ENCODE measurements at regions not wholly inside any gene's neighbourhood (a gene's known extent, or its start where the extent isn't known, plus 50 kb on each side); places are given as distances from the start of the nearest gene placed in this dataset.
A peak's percentile ranks its signal among the peaks of the same experiment; 100 is the strongest.
"Not testable (repeated sequence)": the region's sequence is repeated elsewhere in the genome, so short reads cannot be mapped to it uniquely, and the experiment has no call there.

DNA sequence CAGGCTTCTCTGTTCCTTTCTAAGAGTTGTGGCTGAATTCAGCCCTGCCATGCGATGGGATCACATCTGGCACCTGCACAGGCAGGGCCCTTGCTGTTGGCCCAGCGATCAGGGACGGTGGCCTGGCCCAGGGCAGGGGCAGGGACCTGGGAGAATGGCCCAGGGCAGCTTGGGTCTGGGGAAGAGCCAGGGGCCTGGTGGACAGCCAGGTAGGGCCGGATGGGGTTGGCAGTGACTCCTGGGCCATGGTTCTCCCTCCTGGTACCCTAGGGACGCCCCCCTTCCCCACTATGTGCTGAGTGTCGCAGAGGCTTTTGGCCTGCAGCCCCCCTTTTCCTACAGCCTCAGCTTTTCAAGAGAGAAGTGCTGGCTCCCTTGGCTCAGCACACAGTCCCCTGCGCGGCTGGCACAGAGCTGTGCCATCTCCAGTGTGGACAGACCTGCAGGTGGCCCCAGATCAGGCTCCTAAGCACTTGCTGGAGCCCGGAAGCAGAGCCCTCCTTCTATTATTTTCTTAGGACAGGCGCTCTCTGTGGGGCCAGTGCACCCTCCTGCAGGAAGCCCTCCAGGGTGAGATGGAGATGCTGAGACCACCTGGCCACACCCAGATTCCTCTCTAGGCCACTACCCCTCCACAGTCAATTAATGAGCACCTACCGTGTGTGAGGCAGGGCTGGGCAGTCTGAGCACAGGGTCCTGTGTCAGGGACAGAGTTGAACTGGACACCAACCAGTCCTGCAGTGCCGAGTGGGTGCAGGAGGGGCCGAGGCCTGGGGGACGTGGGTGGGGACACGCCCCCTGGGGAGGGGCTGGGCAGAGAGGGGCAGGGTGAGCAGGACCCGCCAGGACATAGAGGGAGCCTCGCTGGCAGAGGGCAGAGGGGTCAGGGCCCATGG is 267.6 kb downstream of the ADGRD1 start:
- no peak for DNase-seq (ENCODE audit: low read depth)
- Histone ChIP-seq H3K27me3 (ENCODE audit: control insufficient read depth, insufficient read depth, low read length) (no peaks in the 10 kb centered on the region), H3K36me3 (ENCODE audit: control insufficient read depth, insufficient read depth, low read length) (no peaks in the 10 kb centered on the region), H3K4me3 (ENCODE audit: low read depth, low read length) (no peak overlapping the region)
- no peak for FAIRE-seq
- TF ChIP-seq, protein P1, sequence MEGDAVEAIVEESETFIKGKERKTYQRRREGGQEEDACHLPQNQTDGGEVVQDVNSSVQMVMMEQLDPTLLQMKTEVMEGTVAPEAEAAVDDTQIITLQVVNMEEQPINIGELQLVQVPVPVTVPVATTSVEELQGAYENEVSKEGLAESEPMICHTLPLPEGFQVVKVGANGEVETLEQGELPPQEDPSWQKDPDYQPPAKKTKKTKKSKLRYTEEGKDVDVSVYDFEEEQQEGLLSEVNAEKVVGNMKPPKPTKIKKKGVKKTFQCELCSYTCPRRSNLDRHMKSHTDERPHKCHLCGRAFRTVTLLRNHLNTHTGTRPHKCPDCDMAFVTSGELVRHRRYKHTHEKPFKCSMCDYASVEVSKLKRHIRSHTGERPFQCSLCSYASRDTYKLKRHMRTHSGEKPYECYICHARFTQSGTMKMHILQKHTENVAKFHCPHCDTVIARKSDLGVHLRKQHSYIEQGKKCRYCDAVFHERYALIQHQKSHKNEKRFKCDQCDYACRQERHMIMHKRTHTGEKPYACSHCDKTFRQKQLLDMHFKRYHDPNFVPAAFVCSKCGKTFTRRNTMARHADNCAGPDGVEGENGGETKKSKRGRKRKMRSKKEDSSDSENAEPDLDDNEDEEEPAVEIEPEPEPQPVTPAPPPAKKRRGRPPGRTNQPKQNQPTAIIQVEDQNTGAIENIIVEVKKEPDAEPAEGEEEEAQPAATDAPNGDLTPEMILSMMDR (IDR thresholded peaks at IDR 0.05; ENCODE audit: insufficient read depth, low read length, severe bottlenecking) = no peak

GRCh38 chr12:131221957-131222328 is 268.2 kb downstream of the ADGRD1 start:
- FAIRE-seq = no peak
- Histone ChIP-seq H3K4me3 (ENCODE audit: low read depth, low read length) (no peak overlapping the region), H3K27me3 (ENCODE audit: control insufficient read depth, insufficient read depth, low read length) (no peaks in the 10 kb centered on the region), H3K36me3 (ENCODE audit: control insufficient read depth, insufficient read depth, low read length) (no peaks in the 10 kb centered on the region)
- TF ChIP-seq, protein P1 (IDR thresholded peaks at IDR 0.05; ENCODE audit: insufficient read depth, low read length, severe bottlenecking) = no peak
- no peak for DNase-seq (ENCODE audit: low read depth)

DNA sequence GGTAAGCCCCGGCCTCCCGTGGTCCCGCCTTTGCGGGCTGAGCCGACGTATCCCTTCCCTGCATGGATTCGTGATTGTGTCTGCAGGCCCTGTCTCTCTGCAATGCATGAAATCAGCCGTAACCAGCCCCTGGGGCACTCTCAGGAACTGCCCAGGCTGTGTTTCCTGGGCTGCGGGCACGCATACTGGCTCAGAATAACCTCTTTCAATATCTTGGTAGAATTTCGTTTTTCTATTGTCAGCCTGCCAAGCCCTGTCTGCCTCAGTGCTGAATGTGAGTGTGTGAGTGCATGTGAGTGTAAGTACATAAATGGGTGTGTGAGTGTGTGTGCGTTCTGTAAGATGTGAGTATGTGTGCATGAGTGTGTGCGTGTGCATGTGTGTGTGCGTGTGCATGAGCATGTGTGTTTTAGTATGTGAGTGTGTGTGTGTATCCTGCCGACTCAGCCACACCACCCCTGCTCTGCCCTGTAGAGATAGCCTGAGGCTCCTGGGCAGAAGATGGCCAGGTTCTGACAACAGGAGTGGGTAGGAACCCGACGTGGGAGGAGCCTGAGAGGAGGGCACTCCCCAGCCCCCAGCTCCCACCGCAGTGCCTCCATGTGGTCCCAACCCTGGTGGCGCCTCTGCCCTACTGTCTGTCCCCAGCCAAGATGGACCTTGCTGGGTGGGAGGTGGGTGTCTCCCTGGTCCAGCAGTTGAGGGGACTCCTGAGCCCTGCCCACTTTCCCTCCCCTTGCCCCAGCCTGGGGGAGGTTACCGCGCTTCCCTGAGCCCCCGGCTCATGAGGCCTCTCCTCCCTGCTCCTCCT is 268.8 kb downstream of the ADGRD1 start:
- no peak overlapping the region for H3K4me3 ChIP-seq (ENCODE audit: low read depth, low read length)
- no peaks in the 10 kb centered on the region for H3K27me3 ChIP-seq (ENCODE audit: control insufficient read depth, insufficient read depth, low read length)
- DNase-seq (ENCODE audit: low read depth) (peak; percentile 2), FAIRE-seq (no peak)
- TF ChIP-seq, protein P1 (IDR thresholded peaks at IDR 0.05; ENCODE audit: insufficient read depth, low read length, severe bottlenecking) = no peak
- no peaks in the 10 kb centered on the region for H3K36me3 ChIP-seq (ENCODE audit: control insufficient read depth, insufficient read depth, low read length)

DNA sequence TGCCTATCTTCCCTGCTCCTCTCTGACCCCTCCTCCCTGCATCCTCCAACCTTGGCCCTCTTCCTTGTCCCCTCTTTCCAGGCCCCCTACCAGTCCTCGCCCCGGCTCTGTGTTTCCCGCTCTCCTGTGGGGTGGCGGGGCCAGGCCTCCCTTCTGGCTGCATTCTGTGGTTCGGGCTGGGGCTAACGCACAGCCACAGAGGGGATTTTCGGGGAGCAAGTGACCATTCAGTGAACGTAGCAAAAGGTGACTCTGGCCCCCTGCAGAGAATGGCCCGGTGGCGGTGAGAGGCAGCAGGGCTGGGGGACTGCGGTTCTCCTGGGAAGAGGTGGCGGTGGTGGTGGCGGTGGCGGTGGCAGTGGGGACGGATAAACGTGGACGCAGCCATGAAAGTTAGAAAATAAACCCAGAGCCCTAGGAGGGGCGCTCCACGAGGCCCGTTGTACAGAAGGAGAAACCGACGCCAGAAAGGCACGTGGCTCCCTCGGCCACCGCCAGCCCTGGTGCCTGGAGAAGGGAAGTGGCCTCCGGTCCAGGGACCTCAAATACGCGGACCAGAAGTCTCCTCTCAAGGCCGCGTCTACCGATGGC is 269.6 kb downstream of the ADGRD1 start:
- no peaks in the 10 kb centered on the region for H3K27me3 ChIP-seq (ENCODE audit: control insufficient read depth, insufficient read depth, low read length)
- no peak for DNase-seq (ENCODE audit: low read depth)

GRCh38 chr12:131223791-131224225 is 270.1 kb downstream of the ADGRD1 start:
- FAIRE-seq (no peak), DNase-seq (ENCODE audit: low read depth) (no peak)
- Histone ChIP-seq H3K36me3 (ENCODE audit: control insufficient read depth, insufficient read depth, low read length) (no peaks in the 10 kb centered on the region), H3K4me3 (ENCODE audit: low read depth, low read length) (no peak overlapping the region), H3K27me3 (ENCODE audit: control insufficient read depth, insufficient read depth, low read length) (no peaks in the 10 kb centered on the region)
- TF ChIP-seq, protein P1 (IDR thresholded peaks at IDR 0.05; ENCODE audit: insufficient read depth, low read length, severe bottlenecking) = no peak

More for the DNA sequence above, 269.6 kb downstream of the ADGRD1 start:
- Histone ChIP-seq H3K36me3 (ENCODE audit: control insufficient read depth, insufficient read depth, low read length) (no peaks in the 10 kb centered on the region), H3K4me3 (ENCODE audit: low read depth, low read length) (no peak overlapping the region)
- TF ChIP-seq, protein P1 (IDR thresholded peaks at IDR 0.05; ENCODE audit: insufficient read depth, low read length, severe bottlenecking) = no peak
- FAIRE-seq = no peak

DNA sequence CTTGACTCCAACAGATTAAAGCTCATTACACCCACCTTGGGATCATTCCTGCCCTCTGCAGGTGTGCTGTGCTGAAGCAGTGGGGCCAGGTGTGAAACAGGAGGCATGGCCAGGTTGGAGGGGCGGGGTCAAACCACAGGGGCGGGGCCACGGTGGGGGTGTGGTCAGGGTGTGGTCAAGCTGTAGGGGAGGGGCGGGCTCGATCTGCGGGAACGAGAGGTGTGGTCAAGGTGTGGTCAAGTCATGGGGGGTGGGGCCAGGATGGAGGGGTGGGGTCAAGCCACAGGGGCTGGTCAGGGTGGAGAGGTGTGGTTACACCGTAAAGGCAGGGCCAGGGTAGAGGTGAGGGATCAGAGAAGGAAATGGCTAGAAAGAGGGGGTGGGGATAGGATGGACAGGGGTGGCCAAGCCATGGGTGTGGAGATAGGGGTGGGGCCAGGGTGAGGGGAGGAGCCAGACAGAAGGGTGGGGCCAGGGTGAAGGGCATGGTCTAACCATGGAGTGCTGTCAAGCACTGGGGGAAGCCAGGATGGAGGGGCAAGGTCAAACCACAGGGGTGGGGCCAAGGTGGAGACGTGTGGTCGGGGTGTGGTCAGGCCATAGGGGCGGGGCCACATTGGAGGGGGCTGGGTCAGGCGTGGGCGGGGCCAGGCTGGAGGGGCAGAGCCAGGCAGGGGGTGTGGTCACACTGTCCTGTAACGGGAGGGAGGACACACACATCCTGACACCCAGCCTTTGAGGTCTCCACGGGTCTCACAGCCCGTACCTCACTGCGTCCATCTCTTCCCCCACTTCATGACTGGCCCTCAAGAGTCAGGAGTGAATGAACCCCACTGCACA is 270.7 kb downstream of the ADGRD1 start:
- not testable (repeated sequence) for DNase-seq (ENCODE audit: low read depth); FAIRE-seq

DNA sequence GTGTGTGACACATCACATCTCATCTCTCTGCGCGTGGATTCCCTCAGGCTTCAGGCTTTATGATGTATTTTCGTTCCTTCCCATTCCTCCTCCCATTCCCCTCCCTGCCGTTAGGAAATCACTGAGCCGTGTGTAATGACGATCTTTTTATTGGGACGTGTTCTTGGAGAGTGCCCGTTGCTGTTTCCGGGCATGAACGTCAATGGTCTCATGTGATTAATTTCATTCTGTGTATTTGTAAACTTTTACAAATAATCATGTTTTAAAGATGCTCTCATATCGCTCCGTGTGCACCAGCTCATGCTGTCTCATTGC is 271.3 kb downstream of the ADGRD1 start:
- not testable (repeated sequence) for DNase-seq (ENCODE audit: low read depth); H3K27me3 ChIP-seq (ENCODE audit: control insufficient read depth, insufficient read depth, low read length); H3K36me3 ChIP-seq (ENCODE audit: control insufficient read depth, insufficient read depth, low read length); FAIRE-seq; H3K4me3 ChIP-seq (ENCODE audit: low read depth, low read length)

More for the DNA sequence above, 270.7 kb downstream of the ADGRD1 start:
- not testable (repeated sequence) for H3K4me3 ChIP-seq (ENCODE audit: low read depth, low read length); H3K27me3 ChIP-seq (ENCODE audit: control insufficient read depth, insufficient read depth, low read length); H3K36me3 ChIP-seq (ENCODE audit: control insufficient read depth, insufficient read depth, low read length)
